ENCODE measurements at regions not wholly inside any gene's neighbourhood (a gene's known extent, or its start where the extent isn't known, plus 50 kb on each side); places are given as distances from the start of the nearest gene placed in this dataset.

GRCh38 chr14:58697930-58698642, 60.3 kb downstream of the DACT1 start:
- DNase-seq (ENCODE audit: low spot score) = no peak

- DNase-seq (ENCODE audit: low spot score) = no peak
These were observed 62.0 kb downstream of the DACT1 start for GRCh38 chr14:58699681-58700205.

- no peak for DNase-seq (ENCODE audit: low spot score)
These were observed 63.4 kb downstream of the DACT1 start for GRCh38 chr14:58701156-58701555.

GRCh38 chr14:58701604-58702003, 63.8 kb downstream of the DACT1 start:
- DNase-seq (ENCODE audit: low spot score) = no peak

- DNase-seq (ENCODE audit: low spot score) = no peak
These were observed 64.8 kb downstream of the DACT1 start for GRCh38 chr14:58702441-58703160.

- no peak for DNase-seq (ENCODE audit: low spot score)
These were observed 65.4 kb downstream of the DACT1 start for GRCh38 chr14:58703161-58703506.

- no peak for DNase-seq (ENCODE audit: low spot score)
These were observed 67.3 kb downstream of the DACT1 start for GRCh38 chr14:58705066-58705465.

GRCh38 chr14:58707949-58708348, 70.2 kb downstream of the DACT1 start:
- DNase-seq (ENCODE audit: low spot score) = no peak

- DNase-seq (ENCODE audit: low spot score) = no peak
These were observed 72.2 kb downstream of the DACT1 start for GRCh38 chr14:58709949-58710348.

GRCh38 chr14:58711382-58711781, 73.6 kb downstream of the DACT1 start:
- no peak for DNase-seq (ENCODE audit: low spot score)

GRCh38 chr14:58712357-58712756, 74.6 kb downstream of the DACT1 start:
- no peak for DNase-seq (ENCODE audit: low spot score)

- DNase-seq (ENCODE audit: low spot score) = no peak
These were observed 75.9 kb downstream of the DACT1 start for GRCh38 chr14:58713677-58714076.

- DNase-seq (ENCODE audit: low spot score) = no peak
These were observed 78.9 kb downstream of the DACT1 start for GRCh38 chr14:58716706-58717105.

GRCh38 chr14:58717211-58717610, 79.4 kb downstream of the DACT1 start:
- DNase-seq (ENCODE audit: low spot score) = no peak

GRCh38 chr14:58717813-58718212, 80.1 kb downstream of the DACT1 start:
- no peak for DNase-seq (ENCODE audit: low spot score)

- DNase-seq (ENCODE audit: low spot score) = no peak
These were observed 80.8 kb downstream of the DACT1 start for GRCh38 chr14:58718226-58719205.

GRCh38 chr14:58721723-58722122, 84.0 kb downstream of the DACT1 start:
- DNase-seq (ENCODE audit: low spot score) = no peak

- DNase-seq (ENCODE audit: low spot score) = no peak
These were observed 84.7 kb downstream of the DACT1 start for GRCh38 chr14:58722441-58722840.

- DNase-seq (ENCODE audit: low spot score) = no peak
These were observed 86.4 kb downstream of the DACT1 start for GRCh38 chr14:58724206-58724605.

GRCh38 chr14:58724702-58725101, 86.9 kb downstream of the DACT1 start:
- DNase-seq (ENCODE audit: low spot score) = no peak

GRCh38 chr14:58725226-58725625, 87.5 kb downstream of the DACT1 start:
- DNase-seq (ENCODE audit: low spot score) = no peak

- DNase-seq (ENCODE audit: low spot score) = no peak
These were observed 88.1 kb downstream of the DACT1 start for GRCh38 chr14:58725871-58726270.
